K562 (cell line): ENCODE measurements at regions not wholly inside any gene's neighbourhood (a gene's known extent, or its start where the extent isn't known, plus 50 kb on each side); places are given as distances from the start of the nearest gene placed in this dataset.

Source experiments
- ATAC-seq: fragments of 200-7000 bp; cut with Tn5 transposase; 3 replicates; pipeline ENCODE4 v1.9.1; 2020; ENCODE audit warnings: moderate library complexity
- BruUV-seq: library from RNA; stranded (reverse); fragments of 400-500 nt; replicated peaks from 2 replicates; lab custom pipeline; 2021; lab: Mats Ljungman, UMichigan
- CTCF ChIA-PET: fragments of 300-600 bp; formaldehyde crosslinking; extraction: SDS; loops from one replicate; lab custom pipeline; 2021; ENCODE audit warnings: low intra/inter-chr PET ratio; lab: Yijun Ruan, JAX
- POLR2A ChIA-PET: fragments of 300-600, 350-650 bp; sonication (Branson Sonifier 250); formaldehyde crosslinking; extraction: SDS; loops from one replicate; lab custom pipeline; 2021; ENCODE audit warnings: antibody characterized with exemption, inconsistent platforms; lab: Yijun Ruan, JAX
- DNase-seq, 4 experiments: peaks; one replicate each; pipeline versions ENCODE4 v3.0.0 to v3.0.0-alpha.2; 2011 to 2018; ENCODE audit warnings: low spot score in 3 of 4, mixed read lengths in 3 of 4; ENCODE audit errors: extremely low read depth in 1 of 4
- FAIRE-seq: peaks from 2 replicates; lab custom pipeline; 2011; peaks lifted over from hg19 to GRCh38; lab: Jason Lieb, UNC
- H2AFZ ChIP-seq: 2 replicates; pipeline ENCODE4 v1.6.0; 2011; ENCODE audit warnings: low read depth, low read length, control low read depth, inconsistent platforms
- H3K27ac ChIP-seq: fragments of 200-600 bp; 3 replicates; pipeline ENCODE4 v1.8.0; 2011; ENCODE audit warnings: low read depth, mild to moderate bottlenecking, control low read depth, inconsistent platforms, low read length, moderate library complexity, mixed read lengths; ENCODE audit errors: extremely low read depth
- H3K27me3 ChIP-seq, 2 experiments: fragments of 300-600 bp in 1 of 2; 2 replicates in 1 of 2; 3 replicates in 1 of 2; pipeline versions ENCODE4 v1.6.0 to v1.8.0; 2011; ENCODE audit warnings: inconsistent platforms in 2 of 2, low read length in 2 of 2, mild to moderate bottlenecking in 1 of 2, mixed read lengths in 1 of 2, moderate library complexity in 1 of 2; ENCODE audit not compliant: control insufficient read depth in 2 of 2, insufficient read depth in 2 of 2
- H3K36me3 ChIP-seq: fragments of 300-600 bp; 3 replicates; pipeline ENCODE4 v1.8.0; 2011; ENCODE audit warnings: mild to moderate bottlenecking, low read length, inconsistent platforms; ENCODE audit not compliant: control insufficient read depth, insufficient read depth
- H3K4me1 ChIP-seq, 2 experiments: fragments of 200-600 bp in 1 of 2; replicated peaks in 1 of 2; 2 replicates in 1 of 2; 3 replicates in 1 of 2; pipeline versions ENCODE4 v1.5.1 to v1.8.0; 2011; ENCODE audit warnings: inconsistent platforms in 2 of 2, low read length in 2 of 2, mild to moderate bottlenecking in 1 of 2, mixed read lengths in 1 of 2, moderate library complexity in 1 of 2; ENCODE audit not compliant: control insufficient read depth in 2 of 2, insufficient read depth in 2 of 2
- H3K4me2 ChIP-seq: 2 replicates; pipeline ENCODE4 v1.6.1; 2011; ENCODE audit warnings: low read length, control low read depth, inconsistent platforms, mixed read lengths; ENCODE audit not compliant: insufficient read depth
- H3K4me3 ChIP-seq: fragments of 200-600 bp; sonication (generic), shearing (Covaris generic); 2 replicates; pipeline ENCODE4 v1.5.1; 2016; ENCODE audit warnings: control low read depth, inconsistent platforms
- H3K79me2 ChIP-seq: fragments of 200-600 bp; 3 replicates; pipeline ENCODE4 v1.8.0; 2011; ENCODE audit warnings: low read length, inconsistent platforms; ENCODE audit not compliant: control insufficient read depth, insufficient read depth
- H3K9ac ChIP-seq, 2 experiments: 2 replicates each; pipeline versions ENCODE4 v1.6.0 to v1.6.1; 2011; ENCODE audit warnings: low read depth in 2 of 2, low read length in 2 of 2, control low read depth in 1 of 2, inconsistent platforms in 1 of 2, mild to moderate bottlenecking in 1 of 2, mixed read lengths in 1 of 2; ENCODE audit not compliant: insufficient read depth in 1 of 2
- H3K9me1 ChIP-seq: one replicate; pipeline ENCODE4 v1.6.0; 2011; ENCODE audit warnings: inconsistent platforms, mild to moderate bottlenecking, low read length, moderate library complexity; ENCODE audit not compliant: control insufficient read depth, insufficient read depth
- H3K9me3 ChIP-seq: replicated peaks from 2 replicates; pipeline ENCODE4 v1.5.1; 2011; ENCODE audit warnings: low read depth, low read length, inconsistent platforms; ENCODE audit not compliant: control insufficient read depth, insufficient read depth
- H4K20me1 ChIP-seq: replicated peaks from 2 replicates; pipeline ENCODE4 v1.6.1; 2011; ENCODE audit warnings: low read length, inconsistent platforms, mixed read lengths; ENCODE audit not compliant: control insufficient read depth, insufficient read depth
- CTCF ChIP-seq, 3 experiments: IDR thresholded peaks in 2 of 3; conservative IDR thresholded peaks in 1 of 3; 2 replicates each; pipeline ENCODE4 v1.5.1; 2011 to 2012; ENCODE audit warnings: low read length in 3 of 3, mild to moderate bottlenecking in 3 of 3, control low read depth in 2 of 3, improper control_type of control experiment in 1 of 3, inconsistent platforms in 1 of 3, low read depth in 1 of 3, mixed read lengths in 1 of 3, moderate library complexity in 1 of 3; ENCODE audit not compliant: insufficient read depth in 2 of 3
- DEAF1 ChIP-seq: fragments of 450-650 bp; formaldehyde crosslinking; IDR thresholded peaks from 2 replicates; pipeline ENCODE4 v1.4.0; 2020; ENCODE audit warnings: mild to moderate bottlenecking, moderate library complexity
- NCOA2 ChIP-seq, 2 experiments: fragments of 450-650 bp; IDR thresholded peaks; 2 replicates each; pipeline ENCODE4 v1.6.1; 2018; ENCODE audit warnings: mild to moderate bottlenecking in 2 of 2, moderate library complexity in 1 of 2; ENCODE audit not compliant: partially characterized antibody in 2 of 2
- NFIC ChIP-seq: fragments of 450-650 bp; IDR thresholded peaks from 2 replicates; pipeline ENCODE4 v1.6.1; 2017; ENCODE audit warnings: mild to moderate bottlenecking, inconsistent platforms
- POLR3G ChIP-seq: IDR thresholded peaks from 2 replicates; pipeline ENCODE4 v1.6.1; 2011; ENCODE audit not compliant: insufficient read length, insufficient replicate concordance; ENCODE audit errors: extremely low read depth
- RAD21 ChIP-seq, 2 experiments: fragments of 250-450 bp in 1 of 2; fragments of 450-650 bp in 1 of 2; sonication (Bioruptor Pico) in 1 of 2; formaldehyde crosslinking in 1 of 2; IDR thresholded peaks in 1 of 2; conservative IDR thresholded peaks in 1 of 2; 2 replicates each; pipeline versions ENCODE4 v1.4.0 to v1.8.0; 2020 to 2022; ENCODE audit warnings: mild to moderate bottlenecking in 2 of 2, moderate library complexity in 1 of 2
- RBM15 ChIP-seq: fragments of 200-400 bp; formaldehyde crosslinking; IDR thresholded peaks from 2 replicates; pipeline ENCODE4 v1.6.1; 2018; ENCODE audit warnings: mild to moderate bottlenecking, low read length, moderate library complexity; ENCODE audit not compliant: insufficient read depth
- SMC3 ChIP-seq: conservative IDR thresholded peaks from 2 replicates; pipeline ENCODE4 v1.6.1; 2011; ENCODE audit warnings: low read depth, low read length, improper control_type of control experiment; ENCODE audit not compliant: insufficient read depth
- STAG1 ChIP-seq: sonication (generic); formaldehyde crosslinking; IDR thresholded peaks from 2 replicates; pipeline ENCODE4 v1.5.0; 2020; ENCODE audit warnings: missing genetic modification reagents, borderline replicate concordance
- ZC3H8 ChIP-seq: fragments of 450-650 bp; IDR thresholded peaks from 2 replicates; pipeline ENCODE4 v1.6.1; 2017
- ZNF253 ChIP-seq: fragments of 250-450 bp; sonication (Bioruptor Pico); conservative IDR thresholded peaks from 2 replicates; pipeline ENCODE4 v1.6.1; 2021; ENCODE audit warnings: mild to moderate bottlenecking
- WGBS: fragments of 100-300 bp; shearing (Covaris generic); methylation state at CpG from one replicate; pipeline ENCODE4 v1.1.6; 2016; ENCODE audit warnings: low coverage, mixed read lengths; ENCODE audit not compliant: insufficient coverage; ENCODE audit errors: missing lambda C conversion rate; 5-methylcytosine and 5-hydroxymethylcytosine counted together
- in situ Hi-C: fragments of 300-500 bp; cut with MboI; formaldehyde crosslinking; loops from 4 replicates; pipeline ENCODE4 v1.15.0; 2018; ENCODE audit warnings: inconsistent platforms, mixed read lengths
- intact Hi-C: fragments of 100-400 bp; cut with micrococcal nuclease; formaldehyde crosslinking; loops from 2 replicates; pipeline ENCODE4 v1.14.2; 2022

- TF ChIP-seq ZC3H8, result no peak
- no peak for TF ChIP-seq NCOA2 (IDR thresholded peaks at IDR 0.05; ENCODE audit: partially characterized antibody in 2 of 2)
- no peak for TF ChIP-seq RBM15
Observed at GRCh38 chr18:50506362-50506761, 53.5 kb upstream of the MAPK4 start (continued).

- ChIA-PET POLR2A (no interaction called here), CTCF (no interaction called here)
- no peak overlapping the region for H3K4me2 ChIP-seq
- H3K9me1 ChIP-seq, result no peaks in the 10 kb centered on the region
- ATAC-seq (peak; percentile 87), FAIRE-seq (no peak)
- no peaks in the 10 kb centered on the region for H3K79me2 ChIP-seq
- H3K4me3 ChIP-seq, result no peak overlapping the region
- BruUV-seq, result no TSS peak
- no peaks in the 10 kb centered on the region for H3K27me3 ChIP-seq
- H4K20me1 ChIP-seq, result no peaks in the 10 kb centered on the region
- intact Hi-C loops, result loop anchor here (1.0 to 5.0 kb wide), 2 partner anchors 79 to 355 kb away; no protein-coding TSS in a partner anchor
- in situ Hi-C loops, result no loop called here
- H3K36me3 ChIP-seq, result no peaks in the 10 kb centered on the region
- H2AFZ ChIP-seq, result no peak overlapping the region
- H3K9me3 ChIP-seq, result no peaks in the 10 kb centered on the region
- H3K27ac ChIP-seq, result no peak overlapping the region
- TF ChIP-seq CTCF (IDR thresholded peaks at IDR 0.05 in 2 of 3, conservative IDR thresholded peaks at IDR 0.05 in 1 of 3; ENCODE audit: insufficient read depth in 2 of 3, low read depth in 1 of 3, low read length in 3 of 3) (peak; percentile 60 to 65 (median 61)), STAG1 (CRISPR knock-in tag) (peak; percentile 38; the same call in 1 of the 2 replicates), POLR3G (no peak), ZNF253 (CRISPR knock-in tag) (no peak), RAD21 (CRISPR knock-in tag; conservative IDR thresholded peaks at IDR 0.05 in 1 of 2, IDR thresholded peaks at IDR 0.05 in 1 of 2) (peak; percentile 53 to 68), SMC3 (peak; percentile 39), NFIC (peak; percentile 31; the same call in 1 of the 2 replicates), DEAF1 (CRISPR knock-in tag) (0 out of 2 replicates have a peak, but pooled peaks have one; percentile 37)
- TF ChIP-seq, all 486 proteins: peak for 6
- 0% methylated on average over 4 of the region's 4 CpGs for WGBS
- no peaks in the 10 kb centered on the region for H3K4me1 ChIP-seq
- peak; percentile 16 to 49 (median 30) for DNase-seq
- H3K9ac ChIP-seq, result no peak overlapping the region
Observed at GRCh38 chr18:50507120-50507590, 52.7 kb upstream of the MAPK4 start.
